ENCODE measurements at regions not wholly inside any gene's neighbourhood (a gene's known extent, or its start where the extent isn't known, plus 50 kb on each side); places are given as distances from the start of the nearest gene placed in this dataset.
"Not testable (repeated sequence)": the region's sequence is repeated elsewhere in the genome, so short reads cannot be mapped to it uniquely, and the experiment has no call there.

DNA sequence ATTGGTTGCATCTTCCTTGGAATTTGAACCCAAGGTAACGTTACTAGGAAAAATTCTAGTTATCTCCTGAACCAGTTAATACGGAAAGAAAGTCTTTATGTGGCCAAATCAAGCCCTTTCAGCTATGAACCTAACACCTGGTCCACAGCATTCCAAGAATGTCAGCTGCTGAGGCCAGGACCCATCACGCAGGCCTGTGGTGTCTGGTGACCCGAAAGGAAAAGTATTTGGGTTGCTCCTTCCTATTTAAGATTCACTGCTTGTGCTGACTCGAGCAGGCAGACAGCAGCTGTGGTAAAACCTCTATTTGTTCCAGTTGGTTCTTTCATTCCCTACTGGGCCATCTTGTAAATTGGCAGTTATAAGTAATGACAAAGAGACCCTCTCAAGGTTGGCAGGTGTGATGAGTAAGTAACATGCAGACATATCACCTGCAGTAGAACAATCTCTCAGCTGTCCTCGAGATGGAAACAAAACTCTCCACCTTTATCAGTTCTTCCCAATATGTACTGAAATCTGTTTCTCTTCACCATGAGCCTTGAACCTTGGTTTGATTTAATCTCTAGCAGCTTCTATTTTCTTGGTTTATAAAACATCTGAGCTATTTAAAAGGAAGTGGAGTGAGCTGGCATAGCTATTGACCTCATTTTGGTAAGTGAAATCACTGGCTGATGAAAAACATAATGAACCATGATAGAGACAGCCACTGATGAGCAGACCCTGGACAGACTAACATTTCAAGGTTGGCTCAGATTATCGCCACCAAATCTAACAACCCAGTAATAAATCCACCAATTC, 182.1 kb upstream of the SMIM31 start:
- H3K27me3 ChIP-seq (ENCODE audit: control insufficient read depth in 1 of 2, insufficient read depth in 2 of 2, low read length in 2 of 2): no peaks in the 10 kb centered on the region
- no peak overlapping the region for H3K4me3 ChIP-seq (ENCODE audit: low read length in 2 of 2)
- H3K4me1 ChIP-seq (ENCODE audit: control insufficient read depth, insufficient read depth, low read length): no peaks in the 10 kb centered on the region
- no peaks in the 10 kb centered on the region for H3K36me3 ChIP-seq (ENCODE audit: control insufficient read depth in 2 of 2, insufficient read depth in 2 of 2, low read length in 2 of 2)
- no peaks in the 10 kb centered on the region for H3K9me3 ChIP-seq (ENCODE audit: control insufficient read depth in 2 of 2, low read length in 2 of 2)
- H3K27ac ChIP-seq (ENCODE audit: low read length): no peak overlapping the region
- no peak overlapping the region for H3K9ac ChIP-seq (ENCODE audit: low read length in 2 of 2)

GRCh38 chr4:164572877-164573279, 181.1 kb upstream of the SMIM31 start:
- no peaks in the 10 kb centered on the region for H3K27me3 ChIP-seq (ENCODE audit: control insufficient read depth in 1 of 2, insufficient read depth in 2 of 2, low read length in 2 of 2)
- no peak overlapping the region for H3K27ac ChIP-seq (ENCODE audit: low read length)
- H3K9me3 ChIP-seq (ENCODE audit: control insufficient read depth in 2 of 2, low read length in 2 of 2): no peaks in the 10 kb centered on the region
- H3K4me1 ChIP-seq (ENCODE audit: control insufficient read depth, insufficient read depth, low read length): no peaks in the 10 kb centered on the region
- no peak overlapping the region for H3K9ac ChIP-seq (ENCODE audit: low read length in 2 of 2)
- H3K36me3 ChIP-seq (ENCODE audit: control insufficient read depth in 2 of 2, insufficient read depth in 2 of 2, low read length in 2 of 2): no peaks in the 10 kb centered on the region
- H3K4me3 ChIP-seq (ENCODE audit: low read length in 2 of 2): no peak overlapping the region

GRCh38 chr4:164575861-164576260, 178.1 kb upstream of the SMIM31 start:
- Histone ChIP-seq H3K4me3 (ENCODE audit: low read length in 2 of 2) (no peak overlapping the region), H3K27me3 (ENCODE audit: control insufficient read depth in 1 of 2, insufficient read depth in 2 of 2, low read length in 2 of 2) (no peaks in the 10 kb centered on the region), H3K36me3 (ENCODE audit: control insufficient read depth in 2 of 2, insufficient read depth in 2 of 2, low read length in 2 of 2) (no peaks in the 10 kb centered on the region), H3K9ac (ENCODE audit: low read length in 2 of 2) (no peak overlapping the region), H3K27ac (ENCODE audit: low read length) (no peak overlapping the region), H3K4me1 (ENCODE audit: control insufficient read depth, insufficient read depth, low read length) (no peaks in the 10 kb centered on the region), H3K9me3 (ENCODE audit: control insufficient read depth in 2 of 2, low read length in 2 of 2) (no peaks in the 10 kb centered on the region)

- Histone ChIP-seq H3K4me3 (ENCODE audit: low read length in 2 of 2) (no peak overlapping the region), H3K9me3 (ENCODE audit: control insufficient read depth in 2 of 2, low read length in 2 of 2) (no peaks in the 10 kb centered on the region), H3K4me1 (ENCODE audit: control insufficient read depth, insufficient read depth, low read length) (no peaks in the 10 kb centered on the region), H3K27ac (ENCODE audit: low read length) (no peak overlapping the region), H3K36me3 (ENCODE audit: control insufficient read depth in 2 of 2, insufficient read depth in 2 of 2, low read length in 2 of 2) (no peaks in the 10 kb centered on the region), H3K27me3 (ENCODE audit: control insufficient read depth in 1 of 2, insufficient read depth in 2 of 2, low read length in 2 of 2) (no peaks in the 10 kb centered on the region), H3K9ac (ENCODE audit: low read length in 2 of 2) (no peak overlapping the region)
These were observed 174.5 kb upstream of the SMIM31 start for GRCh38 chr4:164579270-164579942.

DNA sequence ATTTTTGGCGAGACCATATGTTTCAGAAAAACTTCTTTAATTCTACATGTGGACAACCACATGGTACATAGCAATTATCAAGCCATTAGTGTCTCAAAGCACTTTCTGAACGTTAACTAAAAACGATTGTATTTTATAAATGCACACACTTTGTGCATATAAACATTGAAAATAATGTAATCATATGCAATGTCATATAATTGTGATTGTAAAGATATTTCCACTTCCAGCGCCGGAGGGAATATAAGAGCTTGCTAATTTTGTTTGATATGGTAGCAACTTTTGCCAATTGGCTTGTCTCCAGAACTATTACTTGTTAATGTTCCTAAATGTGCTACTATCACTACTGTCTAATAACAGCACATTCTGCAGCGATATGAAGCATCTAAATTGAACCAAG, 162.3 kb upstream of the SMIM31 start:
- no peaks in the 10 kb centered on the region for H3K9me3 ChIP-seq (ENCODE audit: control insufficient read depth in 2 of 2, low read length in 2 of 2)
- H3K9ac ChIP-seq (ENCODE audit: low read length in 2 of 2): no peak overlapping the region
- H3K27me3 ChIP-seq (ENCODE audit: control insufficient read depth in 1 of 2, insufficient read depth in 2 of 2, low read length in 2 of 2): no peaks in the 10 kb centered on the region
- no peak overlapping the region for H3K27ac ChIP-seq (ENCODE audit: low read length)
- H3K4me3 ChIP-seq (ENCODE audit: low read length in 2 of 2): no peak overlapping the region
- no peaks in the 10 kb centered on the region for H3K36me3 ChIP-seq (ENCODE audit: control insufficient read depth in 2 of 2, insufficient read depth in 2 of 2, low read length in 2 of 2)
- no peaks in the 10 kb centered on the region for H3K4me1 ChIP-seq (ENCODE audit: control insufficient read depth, insufficient read depth, low read length)

DNA sequence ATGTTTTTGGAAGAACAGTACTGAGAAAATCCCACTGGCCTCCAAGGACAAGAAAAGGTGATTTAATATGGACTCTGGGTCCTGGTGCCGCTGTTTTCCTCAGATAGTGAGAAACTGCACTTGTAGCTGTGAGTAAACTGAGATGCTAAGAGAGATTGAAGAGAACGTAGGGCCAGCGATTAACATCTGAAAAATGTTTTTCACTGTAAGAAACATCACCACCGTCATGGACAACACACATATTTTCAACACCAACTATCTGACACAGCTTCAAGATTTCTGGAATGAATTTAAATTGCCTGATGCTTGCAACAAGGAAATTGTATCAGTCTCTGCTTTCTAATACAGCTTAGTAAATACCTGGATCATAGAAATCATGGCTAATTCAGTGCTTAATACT, 158.2 kb upstream of the SMIM31 start:
- Histone ChIP-seq H3K27ac (ENCODE audit: low read length) (no peak overlapping the region), H3K9ac (ENCODE audit: low read length in 2 of 2) (no peak overlapping the region), H3K4me3 (ENCODE audit: low read length in 2 of 2) (no peak overlapping the region), H3K36me3 (ENCODE audit: control insufficient read depth in 2 of 2, insufficient read depth in 2 of 2, low read length in 2 of 2) (no peaks in the 10 kb centered on the region), H3K9me3 (ENCODE audit: control insufficient read depth in 2 of 2, low read length in 2 of 2) (no peaks in the 10 kb centered on the region), H3K4me1 (ENCODE audit: control insufficient read depth, insufficient read depth, low read length) (no peaks in the 10 kb centered on the region), H3K27me3 (ENCODE audit: control insufficient read depth in 1 of 2, insufficient read depth in 2 of 2, low read length in 2 of 2) (no peaks in the 10 kb centered on the region)

DNA sequence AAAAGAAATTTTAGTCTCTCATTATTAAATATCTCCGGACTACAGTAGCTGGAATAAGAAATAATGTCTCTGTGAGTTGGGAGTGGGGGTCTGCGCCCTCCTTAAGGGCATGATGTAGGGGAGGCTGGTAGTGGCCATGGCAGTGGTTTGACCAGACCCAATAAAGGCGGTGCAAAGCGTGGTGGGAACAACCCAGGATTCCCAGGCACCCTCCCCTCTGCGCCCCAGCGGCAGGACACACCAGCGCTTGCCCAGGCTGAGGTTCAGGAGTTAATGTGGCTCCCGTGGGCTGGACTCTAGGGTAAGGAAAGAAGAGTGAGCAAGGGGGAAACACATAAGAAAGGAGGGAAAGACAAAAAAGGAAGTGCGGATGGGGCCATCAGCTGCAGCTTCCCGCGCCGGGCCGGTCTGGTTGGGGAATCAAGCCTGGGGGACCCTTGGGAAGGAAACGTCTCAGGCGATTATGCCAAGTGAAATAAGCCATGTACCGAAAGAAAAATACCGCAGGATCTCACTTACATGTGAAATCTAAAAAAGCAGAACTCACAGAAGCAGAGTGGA, 157.5 kb upstream of the SMIM31 start:
- no peak overlapping the region for H3K9ac ChIP-seq (ENCODE audit: low read length in 2 of 2)
- no peak overlapping the region for H3K27ac ChIP-seq (ENCODE audit: low read length)
- H3K9me3 ChIP-seq (ENCODE audit: control insufficient read depth in 2 of 2, low read length in 2 of 2): no peaks in the 10 kb centered on the region
- no peaks in the 10 kb centered on the region for H3K27me3 ChIP-seq (ENCODE audit: control insufficient read depth in 1 of 2, insufficient read depth in 2 of 2, low read length in 2 of 2)
- H3K36me3 ChIP-seq (ENCODE audit: control insufficient read depth in 2 of 2, insufficient read depth in 2 of 2, low read length in 2 of 2): no peaks in the 10 kb centered on the region
- no peaks in the 10 kb centered on the region for H3K4me1 ChIP-seq (ENCODE audit: control insufficient read depth, insufficient read depth, low read length)
- H3K4me3 ChIP-seq (ENCODE audit: low read length in 2 of 2): no peak overlapping the region

DNA sequence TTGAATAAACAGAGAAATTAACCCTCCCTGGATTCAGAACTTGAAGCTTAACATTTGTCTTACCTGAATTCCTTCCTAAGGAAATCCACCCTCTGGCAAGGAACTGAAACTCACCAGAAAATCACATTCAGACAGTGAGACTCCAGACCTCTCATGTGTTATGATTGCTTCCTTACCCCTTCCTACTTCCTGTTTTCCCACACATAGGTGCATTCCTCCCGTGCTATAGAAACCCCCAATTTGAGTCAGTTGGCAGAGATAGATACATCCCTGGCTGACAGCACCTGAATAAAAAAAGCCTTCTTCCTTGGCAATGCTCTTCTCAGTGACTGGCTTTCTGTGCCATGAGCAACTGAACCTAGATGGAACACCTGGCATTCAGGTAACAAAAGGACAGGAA, 157.0 kb upstream of the SMIM31 start:
- Histone ChIP-seq H3K4me3 (ENCODE audit: low read length in 2 of 2) (no peak overlapping the region), H3K27ac (ENCODE audit: low read length) (no peak overlapping the region), H3K9me3 (ENCODE audit: control insufficient read depth in 2 of 2, low read length in 2 of 2) (no peaks in the 10 kb centered on the region), H3K36me3 (ENCODE audit: control insufficient read depth in 2 of 2, insufficient read depth in 2 of 2, low read length in 2 of 2) (no peaks in the 10 kb centered on the region), H3K27me3 (ENCODE audit: control insufficient read depth in 1 of 2, insufficient read depth in 2 of 2, low read length in 2 of 2) (no peaks in the 10 kb centered on the region), H3K9ac (ENCODE audit: low read length in 2 of 2) (no peak overlapping the region), H3K4me1 (ENCODE audit: control insufficient read depth, insufficient read depth, low read length) (no peaks in the 10 kb centered on the region)

DNA sequence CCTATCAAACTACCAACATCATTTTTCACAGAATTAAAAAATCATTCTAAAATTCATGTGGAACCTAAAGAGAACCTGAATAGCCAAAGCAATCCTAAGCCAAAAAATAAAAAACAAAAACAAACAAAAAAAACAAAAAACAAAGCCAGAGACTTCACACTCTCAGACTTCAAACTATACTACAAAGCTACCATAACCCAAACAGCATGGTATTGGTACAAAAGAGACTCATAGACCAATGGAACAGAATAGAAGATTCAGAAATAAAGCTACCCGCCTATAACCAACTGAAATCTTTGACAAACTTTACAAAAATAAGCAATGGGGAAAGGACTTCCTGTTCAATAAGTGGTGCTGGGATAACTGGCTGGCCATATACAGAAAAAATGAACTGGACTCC, 152.3 kb upstream of the SMIM31 start:
- Histone ChIP-seq H3K27ac (ENCODE audit: low read length) (no peak overlapping the region), H3K27me3 (ENCODE audit: control insufficient read depth in 1 of 2, insufficient read depth in 2 of 2, low read length in 2 of 2) (no peaks in the 10 kb centered on the region), H3K9ac (ENCODE audit: low read length in 2 of 2) (no peak overlapping the region), H3K36me3 (ENCODE audit: control insufficient read depth in 2 of 2, insufficient read depth in 2 of 2, low read length in 2 of 2) (no peaks in the 10 kb centered on the region), H3K4me3 (ENCODE audit: low read length in 2 of 2) (no peak overlapping the region), H3K4me1 (ENCODE audit: control insufficient read depth, insufficient read depth, low read length) (no peaks in the 10 kb centered on the region), H3K9me3 (ENCODE audit: control insufficient read depth in 2 of 2, low read length in 2 of 2) (no peaks in the 10 kb centered on the region)

DNA sequence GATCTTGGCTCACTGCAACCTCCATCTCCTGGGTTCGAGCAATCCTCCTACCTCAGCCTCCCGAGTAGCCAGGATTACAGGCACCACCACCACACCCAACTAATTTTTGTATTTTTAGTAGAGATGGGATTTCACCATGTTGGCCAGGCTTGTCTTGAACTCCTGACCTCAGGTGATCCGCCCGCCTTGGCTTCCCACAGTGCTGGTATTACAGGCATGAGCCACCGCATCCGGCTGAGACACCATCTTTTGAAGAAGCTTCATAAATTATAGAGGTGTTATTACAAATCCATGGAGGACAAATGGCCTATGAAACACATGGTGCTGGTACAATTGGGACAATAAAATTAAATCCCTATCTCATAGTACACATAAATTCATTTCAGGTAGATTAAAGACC, 148.1 kb upstream of the SMIM31 start:
- H3K4me3 ChIP-seq (ENCODE audit: low read length in 2 of 2); H3K4me1 ChIP-seq (ENCODE audit: control insufficient read depth, insufficient read depth, low read length); H3K9ac ChIP-seq (ENCODE audit: low read length in 2 of 2); H3K27ac ChIP-seq (ENCODE audit: low read length); H3K9me3 ChIP-seq (ENCODE audit: control insufficient read depth in 2 of 2, low read length in 2 of 2); H3K27me3 ChIP-seq (ENCODE audit: control insufficient read depth in 1 of 2, insufficient read depth in 2 of 2, low read length in 2 of 2); H3K36me3 ChIP-seq (ENCODE audit: control insufficient read depth in 2 of 2, insufficient read depth in 2 of 2, low read length in 2 of 2): not testable (repeated sequence)

- no peak overlapping the region for H3K9ac ChIP-seq (ENCODE audit: low read length in 2 of 2)
- no peak overlapping the region for H3K27ac ChIP-seq (ENCODE audit: low read length)
- H3K9me3 ChIP-seq (ENCODE audit: control insufficient read depth in 2 of 2, low read length in 2 of 2): no peaks in the 10 kb centered on the region
- H3K36me3 ChIP-seq (ENCODE audit: control insufficient read depth in 2 of 2, insufficient read depth in 2 of 2, low read length in 2 of 2): no peaks in the 10 kb centered on the region
- H3K4me3 ChIP-seq (ENCODE audit: low read length in 2 of 2): no peak overlapping the region
- H3K27me3 ChIP-seq (ENCODE audit: control insufficient read depth in 1 of 2, insufficient read depth in 2 of 2, low read length in 2 of 2): no peaks in the 10 kb centered on the region
- H3K4me1 ChIP-seq (ENCODE audit: control insufficient read depth, insufficient read depth, low read length): no peaks in the 10 kb centered on the region
These were observed 147.5 kb upstream of the SMIM31 start for GRCh38 chr4:164606478-164606877.
